HCT116 (cell line): ENCODE measurements at regions not wholly inside any gene's neighbourhood (a gene's known extent, or its start where the extent isn't known, plus 50 kb on each side); places are given as distances from the start of the nearest gene placed in this dataset.

Source experiments
- ATAC-seq: fragments of 200-7000 bp; cut with Tn5 transposase; 2 replicates; pipeline ENCODE4 v1.9.1; 2020; ENCODE audit warnings: mild to moderate bottlenecking, moderate library complexity
- BruUV-seq: library from RNA; stranded (reverse); fragments of 400-500 nt; replicated peaks from 2 replicates; lab custom pipeline; 2021; lab: Mats Ljungman, UMichigan
- CTCF ChIA-PET: fragments of 300-600 bp; sonication (Branson Sonifier 250); formaldehyde crosslinking; loops from one replicate; lab custom pipeline; 2021; ENCODE audit warnings: antibody characterized with exemption; lab: Charles Lee
- POLR2A ChIA-PET: fragments of 300-600, 350-600 bp; sonication (Branson Sonifier 250); formaldehyde crosslinking; loops from one replicate; lab custom pipeline; 2021; ENCODE audit warnings: antibody characterized with exemption; lab: Charles Lee
- RAD21 ChIA-PET, 2 experiments: fragments of 300-600 bp; sonication (Branson Sonifier 250); formaldehyde crosslinking; loops; one replicate each; lab custom pipeline; 2023; ENCODE audit warnings: low total read pairs in 2 of 2; ENCODE audit not compliant: uncharacterized antibody in 2 of 2, unreplicated experiment in 2 of 2, low non-redundant PET in 1 of 2; lab: Charles Lee
- DNase-seq: peaks from one replicate; pipeline ENCODE4 v3.0.0-alpha.2; 2010; ENCODE audit warnings: low read depth, low spot score
- H2AFZ ChIP-seq: fragments of 200-600 bp; shearing (Covaris generic), sonication (generic); 2 replicates; pipeline ENCODE4 v1.6.1; 2017; ENCODE audit warnings: low read depth, mixed run types, mixed read lengths, antibody characterized with exemption, low read length; ENCODE audit not compliant: poor library complexity, severe bottlenecking
- H3K27ac ChIP-seq: 2 replicates; pipeline ENCODE4 v1.5.1; 2012; ENCODE audit warnings: low read depth, low read length
- H3K27me3 ChIP-seq: fragments of 200-600 bp; sonication (generic); 2 replicates; pipeline ENCODE4 v1.6.1; 2016; ENCODE audit warnings: mixed run types, low read length, mixed read lengths; ENCODE audit not compliant: insufficient read depth
- H3K36me3 ChIP-seq, 2 experiments: fragments of 200-500 bp in 1 of 2; fragments of 200-600 bp in 1 of 2; sonication (Bioruptor generic) in 1 of 2; sonication (generic) in 1 of 2; 2 replicates each; pipeline versions ENCODE4 v1.5.1 to v1.6.1; 2014 to 2016; ENCODE audit warnings: low read length in 2 of 2, inconsistent platforms in 1 of 2, mixed read lengths in 1 of 2, mixed run types in 1 of 2; ENCODE audit not compliant: insufficient read depth in 2 of 2, control insufficient read depth in 1 of 2
- H3K4me1 ChIP-seq, 2 experiments: fragments of 200-600 bp in 1 of 2; sonication (generic) in 1 of 2; 2 replicates each; pipeline versions ENCODE4 v1.5.1 to v1.6.1; 2012 to 2017; ENCODE audit warnings: low read length in 2 of 2, inconsistent platforms in 1 of 2, mild to moderate bottlenecking in 1 of 2, mixed read lengths in 1 of 2, mixed run types in 1 of 2, moderate library complexity in 1 of 2; ENCODE audit not compliant: insufficient read depth in 2 of 2, control insufficient read depth in 1 of 2
- H3K4me2 ChIP-seq: fragments of 200-600 bp; sonication (generic); 2 replicates; pipeline ENCODE4 v1.6.1; 2017; ENCODE audit warnings: mixed run types, low read length, mixed read lengths
- H3K4me3 ChIP-seq, 2 experiments: fragments of 200-600 bp in 1 of 2; sonication (generic) in 1 of 2; replicated peaks in 1 of 2; 2 replicates each; pipeline ENCODE4 v1.5.1; 2011 to 2016; ENCODE audit warnings: low read length in 2 of 2, control low read depth in 1 of 2, low read depth in 1 of 2, mild to moderate bottlenecking in 1 of 2, mixed read lengths in 1 of 2, mixed run types in 1 of 2
- H3K79me2 ChIP-seq: fragments of 200-600 bp; sonication (generic); 2 replicates; pipeline ENCODE4 v1.6.1; 2017; ENCODE audit warnings: mild to moderate bottlenecking, mixed run types, low read length, moderate library complexity, mixed read lengths; ENCODE audit not compliant: insufficient read depth
- H3K9ac ChIP-seq: fragments of 200-600 bp; sonication (generic); 2 replicates; pipeline ENCODE4 v1.6.1; 2016; ENCODE audit warnings: low read length, mixed read lengths
- H3K9me2 ChIP-seq: fragments of 200-600 bp; sonication (generic), shearing (Covaris generic); 2 replicates; pipeline ENCODE4 v1.6.1; 2017; ENCODE audit warnings: mixed run types, mild to moderate bottlenecking, moderate library complexity; ENCODE audit not compliant: insufficient read depth
- H3K9me3 ChIP-seq, 2 experiments: fragments of 200-500 bp in 1 of 2; fragments of 200-600 bp in 1 of 2; sonication (Bioruptor generic) in 1 of 2; sonication (generic) in 1 of 2; 2 replicates each; pipeline ENCODE4 v1.6.1; 2014 to 2017; ENCODE audit warnings: low read length in 2 of 2, mixed read lengths in 2 of 2, inconsistent platforms in 1 of 2, low read depth in 1 of 2, mild to moderate bottlenecking in 1 of 2, mixed run types in 1 of 2, moderate library complexity in 1 of 2; ENCODE audit not compliant: control insufficient read depth in 1 of 2, insufficient read depth in 1 of 2
- H4K20me1 ChIP-seq: fragments of 200-600 bp; sonication (generic), shearing (Covaris generic); 2 replicates; pipeline ENCODE4 v1.6.1; 2017; ENCODE audit warnings: mixed run types, mild to moderate bottlenecking, moderate library complexity; ENCODE audit not compliant: insufficient read depth
- ATF3 ChIP-seq: IDR thresholded peaks from 2 replicates; pipeline ENCODE4 v1.6.1; 2012
- CBX3 ChIP-seq: IDR thresholded peaks from 2 replicates; pipeline ENCODE4 v1.6.1; 2012; ENCODE audit warnings: low read depth
- CEBPB ChIP-seq: IDR thresholded peaks from 2 replicates; pipeline ENCODE4 v1.6.1; 2012; ENCODE audit warnings: low read depth
- EGR1 ChIP-seq: IDR thresholded peaks from 2 replicates; pipeline ENCODE4 v1.6.1; 2012; ENCODE audit warnings: low read depth
- ELF1 ChIP-seq: IDR thresholded peaks from 2 replicates; pipeline ENCODE4 v1.6.1; 2012; ENCODE audit warnings: low read depth, borderline replicate concordance
- FOSL1 ChIP-seq: IDR thresholded peaks from 2 replicates; pipeline ENCODE4 v1.6.1; 2012; ENCODE audit warnings: low read depth
- JUND ChIP-seq: IDR thresholded peaks from 2 replicates; pipeline ENCODE4 v1.6.1; 2012
- MAX ChIP-seq: IDR thresholded peaks from 2 replicates; pipeline ENCODE4 v1.6.1; 2012
- POLR2A ChIP-seq: IDR thresholded peaks from 2 replicates; pipeline ENCODE4 v1.7.0; 2011; ENCODE audit warnings: borderline replicate concordance; ENCODE audit not compliant: insufficient read depth, insufficient read length; ENCODE audit errors: extremely low read depth
- POLR2AphosphoS5 ChIP-seq: IDR thresholded peaks from 2 replicates; pipeline ENCODE4 v1.6.1; 2011; ENCODE audit warnings: mild to moderate bottlenecking, low read depth, low read length, moderate library complexity
- SIN3A ChIP-seq: IDR thresholded peaks from 2 replicates; pipeline ENCODE4 v1.6.1; 2012; ENCODE audit warnings: low read depth
- SP1 ChIP-seq: IDR thresholded peaks from 2 replicates; pipeline ENCODE4 v1.6.1; 2012; ENCODE audit warnings: low read depth
- SRF ChIP-seq: IDR thresholded peaks from 2 replicates; pipeline ENCODE4 v1.6.1; 2012; ENCODE audit warnings: low read depth
- TCF7L2 ChIP-seq: IDR thresholded peaks from 2 replicates; pipeline ENCODE4 v1.7.0; 2011; ENCODE audit warnings: borderline replicate concordance, inconsistent platforms; ENCODE audit not compliant: insufficient read depth, insufficient read length; ENCODE audit errors: extremely low read depth
- ZFX ChIP-seq: fragments of 450-650 bp; IDR thresholded peaks from 2 replicates; pipeline ENCODE4 v1.6.1; 2017
- ZNF274 ChIP-seq: fragments of 200-500 bp; sonication (Bioruptor generic); IDR thresholded peaks from 2 replicates; pipeline ENCODE4 v1.6.1; 2014; ENCODE audit warnings: mild to moderate bottlenecking, low read depth, low read length, inconsistent platforms
- intact Hi-C: fragments of 100-400 bp; cut with micrococcal nuclease; formaldehyde crosslinking; loops from 2 replicates; pipeline ENCODE4 v1.10.0; 2022

DNA sequence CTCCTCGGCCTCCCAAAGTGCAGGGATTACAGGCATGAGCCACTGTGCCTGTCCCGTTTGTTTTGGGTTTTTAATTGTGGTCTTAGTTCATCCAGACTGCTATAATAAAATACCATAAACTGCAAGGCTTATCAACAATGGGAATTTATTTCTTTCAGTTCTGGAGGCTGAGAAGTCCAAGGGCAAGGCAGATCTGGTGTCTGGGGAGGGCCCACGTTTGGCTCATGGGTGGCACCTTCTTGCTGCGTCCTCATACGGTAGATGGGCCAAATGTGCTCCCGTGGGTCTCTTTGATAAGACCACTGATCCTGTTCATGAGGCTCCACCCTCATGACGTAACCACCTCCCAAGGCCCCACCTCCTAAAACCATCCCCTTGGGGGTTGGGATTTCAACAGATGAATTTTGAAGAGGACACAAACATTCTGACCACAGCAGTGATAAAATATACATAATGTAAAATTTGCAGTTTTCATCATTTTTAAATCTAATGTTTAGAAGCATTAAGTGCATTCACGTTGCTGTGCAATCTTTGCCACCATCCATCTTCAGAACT is 133.4 kb upstream of the ERRFI1 start:
- H3K9me3 ChIP-seq, result peaks cover 0 to 3% of the 10 kb centered on the region in 2 experiments; a peak in 1 of 4 replicates
- no peaks in the 10 kb centered on the region for H3K27me3 ChIP-seq
- no peak overlapping the region for H3K9ac ChIP-seq
- peaks cover 27 to 32% of the 10 kb centered on the region in 2 experiments for H3K4me1 ChIP-seq
- ChIA-PET POLR2A (no interaction called here), RAD21 (interaction anchor here in 1 of 2 experiments (0.6 kb wide), 1 partner anchor 67 kb away, joined by 3 read pairs; no protein-coding TSS in a partner anchor), CTCF (no interaction called here)
- H3K9me2 ChIP-seq, result no peaks in the 10 kb centered on the region
- H3K4me3 ChIP-seq, result no peak overlapping the region
- no peaks in the 10 kb centered on the region for H3K79me2 ChIP-seq
- H2AFZ ChIP-seq, result no peak overlapping the region
- no peak overlapping the region for H3K27ac ChIP-seq
- H4K20me1 ChIP-seq, result no peaks in the 10 kb centered on the region
- BruUV-seq, result no TSS peak
- DNase-seq, result no peak
- H3K36me3 ChIP-seq, result no peaks in the 10 kb centered on the region
- TF ChIP-seq SP1 (no peak), POLR2AphosphoS5 (no peak), POLR2A (no peak)
- TF ChIP-seq, all 23 proteins: peak for 0
- no peak for ATAC-seq
- intact Hi-C loops, result no loop called here
- no peak overlapping the region for H3K4me2 ChIP-seq

- Histone ChIP-seq H3K79me2 (no peaks in the 10 kb centered on the region), H3K27ac (no peak overlapping the region), H3K36me3 (no peaks in the 10 kb centered on the region), H2AFZ (no peak overlapping the region), H3K4me2 (no peak overlapping the region), H3K9me2 (no peaks in the 10 kb centered on the region)
- ChIA-PET CTCF (no interaction called here), POLR2A (no interaction called here), RAD21 (interaction anchor here in 1 of 2 experiments (0.6 kb wide), 1 partner anchor 66 kb away, joined by 3 read pairs; no protein-coding TSS in a partner anchor)
- intact Hi-C loops, result no loop called here
- no peak for TF ChIP-seq ELF1
- TF ChIP-seq ATF3, result no peak
- TF ChIP-seq ZNF274, result no peak
- TF ChIP-seq SRF, result no peak
- no peak for TF ChIP-seq FOSL1
- no peak for TF ChIP-seq JUND
- no peak for TF ChIP-seq POLR2AphosphoS5
- TF ChIP-seq SIN3A, result no peak
- TF ChIP-seq TCF7L2, result no peak
- no peak for TF ChIP-seq POLR2A
- TF ChIP-seq ZFX, result no peak
- TF ChIP-seq EGR1, result no peak
- no peak for TF ChIP-seq CEBPB
- TF ChIP-seq MAX, result no peak
- TF ChIP-seq SP1, result no peak
- TF ChIP-seq CBX3, result no peak
- TF ChIP-seq, all 23 proteins: peak for 0
- ATAC-seq (no peak), DNase-seq (no peak)
- Histone ChIP-seq H3K4me3 (no peak overlapping the region), H4K20me1 (no peaks in the 10 kb centered on the region), H3K4me1 (peaks cover 32 to 36% of the 10 kb centered on the region in 2 experiments), H3K27me3 (no peaks in the 10 kb centered on the region), H3K9ac (no peak overlapping the region), H3K9me3 (peaks cover 0 to 3% of the 10 kb centered on the region in 2 experiments; a peak in 1 of 4 replicates)
- BruUV-seq, result no TSS peak
Observed at GRCh38 chr1:8158995-8159394, 132.9 kb upstream of the ERRFI1 start.
